CD4-positive, alpha-beta T cell treated with Interleukin-2 at 100 ng/mL for 4 hours (primary cell): ENCODE measurements at regions not wholly inside any gene's neighbourhood (a gene's known extent, or its start where the extent isn't known, plus 50 kb on each side); places are given as distances from the start of the nearest gene placed in this dataset.
"Not testable (repeated sequence)": the region's sequence is repeated elsewhere in the genome, so short reads cannot be mapped to it uniquely, and the experiment has no call there.

Experiments
- DNase-seq: peaks from one replicate; pipeline ENCODE4 v3.0.0-alpha.2; 2020; ENCODE audit warnings: low spot score

DNA sequence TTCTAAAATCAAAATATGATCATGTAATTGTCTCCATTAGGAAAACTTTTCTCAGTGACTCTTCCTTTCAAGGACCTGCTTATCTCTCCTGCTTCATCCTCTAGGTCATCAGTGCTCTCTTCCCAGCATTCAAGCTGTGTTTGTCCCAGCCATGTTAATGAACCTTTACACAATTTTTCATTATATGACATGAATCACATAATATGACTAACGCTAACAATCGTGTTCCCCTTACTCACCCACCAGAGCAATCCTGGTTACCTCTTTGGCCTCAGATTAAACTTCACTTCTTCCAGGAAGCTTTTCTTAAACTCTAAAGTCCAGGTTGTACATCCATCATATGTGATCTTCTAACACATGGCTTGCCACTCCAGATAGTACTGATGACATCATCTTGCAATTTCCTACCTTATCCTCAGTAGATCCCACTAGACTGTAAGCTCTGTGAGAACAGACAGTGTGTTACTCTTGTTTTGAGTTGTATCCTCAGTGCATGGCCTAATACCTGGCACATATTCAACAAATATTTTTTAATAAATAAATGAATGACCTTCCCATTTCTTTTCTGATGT lies 882.9 kb upstream of the ZEB2 start:
- DNase-seq, result no peak

DNA sequence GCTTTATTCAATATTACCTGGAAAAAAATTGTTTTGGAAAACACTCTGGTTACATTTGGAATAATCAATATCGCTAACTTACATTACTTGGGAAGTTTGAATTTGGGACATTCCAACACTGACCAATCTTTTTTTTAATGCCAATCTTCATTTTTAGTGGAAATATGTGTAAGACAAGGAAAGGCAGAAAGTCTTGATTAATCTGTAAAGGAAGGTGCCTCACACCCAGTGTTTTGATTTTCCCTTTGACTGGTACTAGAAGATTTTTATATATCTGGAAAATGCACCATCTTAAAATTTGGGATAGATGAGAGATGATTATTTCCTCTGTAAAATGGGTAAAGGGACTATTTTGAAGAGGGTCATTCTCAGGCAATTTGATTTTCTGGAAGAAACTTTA lies 879.2 kb upstream of the ZEB2 start:
- DNase-seq, result no peak

DNA sequence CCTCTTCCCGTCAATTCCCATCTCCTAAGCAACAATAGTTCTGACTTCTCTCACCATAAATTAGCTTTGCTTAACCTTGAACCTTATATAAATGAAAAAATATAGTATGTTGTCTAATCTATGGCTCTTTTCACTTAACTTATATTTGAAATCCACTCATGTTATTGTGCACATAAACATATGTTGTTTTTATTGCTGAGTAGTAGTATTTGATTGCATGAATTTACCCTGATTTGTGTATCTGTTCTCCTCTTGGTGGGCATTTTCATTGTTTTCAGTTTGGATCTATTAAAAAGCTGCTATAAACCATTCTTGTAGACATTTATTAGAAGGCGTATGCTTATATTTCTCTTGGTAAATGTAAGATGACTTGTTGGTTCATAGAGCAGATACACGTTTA lies 874.3 kb upstream of the ZEB2 start:
- DNase-seq, result no peak

DNA sequence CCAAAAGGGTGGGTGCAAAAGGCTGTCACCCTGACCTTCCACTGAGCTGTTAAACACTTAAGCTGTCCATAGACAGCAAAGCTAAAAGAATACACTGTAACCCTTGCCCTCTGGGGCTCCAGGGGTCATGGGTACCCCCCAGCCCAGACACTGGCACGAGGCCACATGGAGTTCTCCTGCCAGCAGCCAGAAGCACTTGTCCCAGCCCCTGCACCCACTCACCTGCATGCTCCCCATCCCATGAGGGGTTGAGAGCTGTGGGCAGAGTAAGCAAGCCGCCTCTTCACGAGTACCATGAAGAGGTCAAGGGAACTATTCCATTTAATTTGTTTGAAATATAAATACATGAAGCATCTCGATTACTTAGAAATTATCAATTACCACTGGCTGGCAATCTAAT lies 867.1 kb upstream of the ZEB2 start:
- DNase-seq, result no peak

DNA sequence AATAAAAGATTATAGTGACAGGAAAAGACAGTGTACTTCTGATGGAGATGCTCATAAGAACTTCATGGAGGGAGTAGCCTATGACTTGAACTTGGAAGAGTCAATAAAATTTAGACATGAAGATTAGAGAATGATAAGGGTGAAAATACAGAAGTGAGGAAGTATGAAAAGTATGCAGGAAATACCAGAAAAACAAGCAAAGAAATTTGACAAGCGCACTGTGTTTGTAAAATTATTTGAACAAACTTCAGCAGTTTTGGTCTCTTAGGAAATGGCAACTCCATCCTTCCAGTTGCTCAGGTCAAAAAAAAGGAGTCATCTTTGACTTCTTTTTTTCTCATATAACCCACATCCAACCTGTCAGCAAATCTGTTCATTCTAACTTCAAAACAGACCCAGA lies 864.0 kb upstream of the ZEB2 start:
- DNase-seq, result no peak

DNA sequence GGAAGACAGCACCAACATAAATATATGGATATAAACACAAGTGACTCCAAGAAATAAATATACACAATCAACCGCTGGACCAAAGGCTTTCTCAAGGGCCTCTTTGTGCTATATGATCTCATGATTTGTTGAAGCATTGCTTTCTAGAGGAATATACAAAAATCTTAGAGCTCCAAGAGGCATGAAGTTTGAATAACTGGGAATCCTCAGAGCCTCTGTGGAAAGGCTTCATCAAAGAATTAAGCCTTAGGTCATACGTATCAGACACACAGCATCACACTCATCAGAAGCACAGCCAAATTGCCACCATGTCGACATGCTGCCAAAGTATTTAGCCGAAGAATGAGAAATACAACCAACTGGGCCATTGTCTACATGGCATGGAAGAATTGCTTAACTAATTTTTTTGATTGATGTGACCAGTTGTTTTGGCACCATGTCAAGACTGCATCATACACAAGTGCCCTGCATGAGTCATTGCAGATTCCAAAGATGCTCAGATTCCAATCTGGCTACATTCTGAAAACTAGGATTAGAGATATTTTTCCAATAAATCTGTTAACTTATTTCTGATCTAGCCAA lies 860.6 kb upstream of the ZEB2 start:
- no peak for DNase-seq

DNA sequence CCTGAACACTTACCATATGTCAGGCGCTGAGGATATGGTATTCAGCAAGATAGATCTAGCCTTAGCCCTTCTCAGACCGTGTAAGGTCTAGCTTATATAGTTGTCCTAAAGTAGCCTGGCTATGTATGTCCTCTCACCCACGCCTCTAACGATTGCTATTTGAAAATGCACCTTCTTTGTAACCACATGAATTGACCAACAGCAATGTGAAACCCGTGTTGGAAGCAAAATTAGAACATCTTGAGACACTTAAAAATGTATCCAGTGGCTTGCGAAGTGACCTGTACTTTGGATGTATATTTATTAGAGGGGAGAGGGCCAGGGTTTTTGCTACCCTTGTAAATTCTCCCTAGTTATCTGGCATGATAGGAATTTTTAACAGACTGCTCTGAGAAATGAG lies 860.0 kb upstream of the ZEB2 start:
- no peak for DNase-seq

DNA sequence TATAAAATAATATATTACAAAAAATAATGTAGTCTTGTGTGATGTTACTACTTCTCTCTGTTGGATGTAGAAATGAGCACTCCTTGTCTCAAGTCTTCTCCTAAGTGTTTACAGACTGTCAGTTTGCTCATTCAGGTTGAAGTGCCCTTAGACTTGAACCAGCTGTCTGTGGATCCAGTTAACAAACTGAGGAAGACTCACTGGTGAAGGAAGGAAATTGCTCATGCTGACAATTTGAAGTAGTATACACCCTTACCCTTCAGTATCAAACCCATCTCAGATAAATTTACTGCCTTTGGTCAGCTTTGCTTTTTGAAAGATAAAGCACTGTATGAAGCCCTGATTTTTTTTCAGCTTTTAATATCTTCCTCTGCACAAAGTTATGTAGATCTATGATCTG lies 854.2 kb upstream of the ZEB2 start:
- no peak for DNase-seq

DNA sequence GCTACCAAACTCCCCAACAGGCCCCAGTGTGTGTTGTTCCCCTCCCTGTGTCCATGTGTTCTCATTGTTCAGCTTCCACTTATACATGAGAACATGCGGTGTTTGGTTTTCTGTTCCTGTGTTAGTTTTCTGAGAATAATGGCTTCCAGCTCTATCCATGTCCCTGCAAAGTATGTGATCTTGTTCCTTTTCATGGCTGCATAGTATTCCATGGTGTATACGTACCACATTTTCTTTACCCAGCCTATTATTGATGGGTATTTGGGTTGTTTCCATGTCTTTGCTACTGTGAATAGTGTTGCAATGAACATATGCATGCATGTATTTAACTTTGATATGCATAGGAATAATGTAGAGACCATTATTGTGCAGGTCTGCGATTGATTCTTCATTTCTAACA lies 847.4 kb upstream of the ZEB2 start:
- not testable (repeated sequence) for DNase-seq

DNA sequence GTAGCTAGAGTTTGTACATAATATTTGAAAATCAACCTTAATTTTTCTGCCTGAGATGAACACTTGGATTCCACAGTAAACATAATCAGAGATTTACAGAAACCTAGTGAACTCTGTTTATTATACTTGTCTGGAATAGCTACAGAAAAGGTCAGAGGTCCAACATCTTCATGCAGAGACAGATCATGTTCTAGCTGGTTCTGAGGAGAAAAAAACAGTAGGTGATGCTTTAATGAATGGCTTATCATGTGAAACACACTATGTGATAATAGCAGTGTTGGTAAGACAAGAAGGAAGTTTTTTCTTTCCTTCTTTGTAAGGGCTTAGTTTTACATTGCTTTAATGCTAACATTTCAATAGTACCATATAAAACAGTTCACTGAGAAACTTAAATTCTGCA lies 846.4 kb upstream of the ZEB2 start:
- DNase-seq, result no peak

DNA sequence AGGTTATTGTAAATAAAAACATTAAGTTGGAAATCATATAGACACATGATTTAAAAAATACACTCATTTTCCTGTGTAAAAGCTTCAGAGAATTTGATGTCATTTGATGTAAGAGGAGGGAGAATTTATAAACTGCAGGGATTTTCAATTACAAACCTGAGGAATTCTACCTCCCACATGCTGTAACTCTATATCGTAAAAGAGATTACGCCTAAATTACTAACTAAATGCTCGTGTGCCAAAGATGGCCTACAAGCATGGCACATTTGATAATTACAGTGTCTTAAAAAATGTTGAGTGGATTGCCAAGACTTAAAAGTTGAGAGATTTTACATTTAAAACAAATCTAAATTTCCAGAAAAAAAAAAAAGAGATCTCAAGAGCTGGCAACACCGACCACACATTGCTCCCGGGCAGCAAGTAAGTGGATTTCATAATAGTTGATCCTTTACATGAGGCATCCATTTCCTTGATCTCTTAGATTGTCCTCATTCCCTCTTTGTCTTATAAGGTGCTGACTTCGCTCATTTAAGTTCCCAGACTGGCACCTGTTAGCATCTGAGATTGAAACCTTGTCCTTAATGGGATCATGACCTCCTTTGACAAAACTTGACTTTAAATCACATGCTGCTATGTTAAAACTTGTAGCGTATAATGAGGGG lies 840.3 kb upstream of the ZEB2 start:
- no peak for DNase-seq

DNA sequence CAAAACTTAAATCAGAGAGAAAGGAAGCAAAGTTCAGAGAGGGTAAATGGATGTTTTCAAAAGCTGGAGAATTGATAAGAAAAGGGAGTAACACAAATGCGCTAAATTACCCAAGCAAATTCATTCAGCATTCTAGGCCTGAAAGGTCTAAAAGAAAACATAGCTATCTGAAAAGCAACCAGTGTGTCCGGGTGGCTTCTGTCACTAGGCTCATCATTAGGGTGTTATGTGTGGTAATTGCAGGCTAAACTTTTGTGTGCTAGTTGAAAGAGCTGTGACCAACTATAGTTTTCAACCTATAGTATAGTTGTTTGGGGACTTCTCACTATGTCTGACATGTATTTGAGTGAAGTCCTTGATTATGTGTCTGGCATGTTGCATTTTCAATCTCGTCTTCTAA lies 839.6 kb upstream of the ZEB2 start:
- DNase-seq, result no peak

DNA sequence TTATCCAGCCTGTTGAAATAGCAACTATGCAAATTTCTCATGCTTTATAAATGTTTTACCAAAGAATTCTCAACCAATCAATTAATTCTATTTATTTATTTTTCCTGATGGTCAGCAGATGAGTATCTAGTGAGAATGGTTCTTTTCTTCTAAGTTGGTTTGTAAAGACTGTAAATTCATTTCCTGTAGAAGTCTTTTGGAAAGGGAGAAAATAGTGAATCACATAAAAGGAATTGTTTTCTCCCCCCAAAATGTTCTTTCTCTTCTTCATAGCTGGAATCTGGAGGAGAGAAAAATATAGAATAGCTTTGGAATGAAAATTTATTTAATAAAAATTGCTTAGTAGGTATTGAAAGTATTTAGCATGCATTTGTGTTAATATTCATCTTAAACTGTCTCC lies 836.1 kb upstream of the ZEB2 start:
- no peak for DNase-seq

DNA sequence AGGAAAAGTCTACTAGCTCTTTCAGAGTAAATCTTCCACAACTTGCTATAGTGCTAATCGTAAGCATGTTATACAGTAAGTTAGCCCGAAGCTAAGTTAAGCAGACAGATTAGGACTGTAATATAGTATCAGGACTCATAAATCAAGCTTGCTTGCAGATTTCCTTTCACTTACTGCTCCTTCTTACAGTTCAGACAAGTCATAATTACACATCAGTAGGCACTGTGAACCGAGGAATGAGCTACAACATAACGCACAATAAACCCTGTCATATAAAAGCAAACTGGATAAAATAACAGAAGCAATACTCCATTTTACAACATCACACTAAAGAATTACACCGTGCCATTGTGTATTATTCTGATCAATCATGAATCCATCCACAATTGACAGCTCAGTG lies 832.6 kb upstream of the ZEB2 start:
- no peak for DNase-seq

DNA sequence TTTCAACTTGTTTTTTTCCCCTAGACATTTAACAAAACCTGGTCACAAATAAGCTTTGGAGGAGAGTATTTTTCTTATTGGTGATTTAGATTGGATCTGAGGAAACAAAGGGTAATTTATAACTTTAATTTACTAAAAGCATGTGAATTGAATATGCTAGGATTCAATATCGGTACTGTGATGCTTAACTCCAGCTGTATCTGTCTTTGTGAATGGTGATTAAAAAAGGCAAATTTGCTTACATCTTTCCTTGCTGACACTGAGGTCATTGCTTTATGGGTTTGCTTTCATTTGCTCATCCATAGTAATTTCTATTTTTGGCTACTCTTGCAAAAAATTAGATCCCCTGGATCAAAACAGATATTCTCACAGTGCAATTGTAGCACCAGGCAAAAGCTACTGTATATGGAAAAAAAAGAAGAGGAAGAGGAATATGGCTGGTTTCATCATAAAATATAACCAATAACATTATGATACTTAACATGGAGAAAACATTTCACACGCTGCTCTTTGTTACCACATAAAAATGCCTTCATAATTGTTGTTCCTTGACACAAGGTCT lies 832.0 kb upstream of the ZEB2 start:
- no peak for DNase-seq

DNA sequence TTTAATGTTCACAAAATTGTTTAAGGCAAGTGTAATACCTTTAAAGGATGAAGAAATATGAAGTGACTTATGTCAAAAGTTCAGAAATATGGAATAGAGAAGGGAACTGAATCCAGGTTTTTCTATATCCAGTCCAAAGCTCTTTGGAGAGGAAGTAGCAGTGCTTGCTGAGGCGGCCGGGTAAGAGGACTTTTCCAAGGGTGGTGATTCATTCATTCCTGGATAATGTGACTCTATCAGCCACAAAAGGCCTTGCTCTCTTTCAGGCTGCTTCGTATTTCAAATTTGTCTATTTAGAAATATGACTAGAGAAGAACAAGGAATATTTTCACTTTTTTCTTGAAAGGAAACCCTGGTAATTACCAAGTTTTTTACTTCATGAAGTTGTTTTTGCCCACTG lies 830.1 kb upstream of the ZEB2 start:
- no peak for DNase-seq

DNA sequence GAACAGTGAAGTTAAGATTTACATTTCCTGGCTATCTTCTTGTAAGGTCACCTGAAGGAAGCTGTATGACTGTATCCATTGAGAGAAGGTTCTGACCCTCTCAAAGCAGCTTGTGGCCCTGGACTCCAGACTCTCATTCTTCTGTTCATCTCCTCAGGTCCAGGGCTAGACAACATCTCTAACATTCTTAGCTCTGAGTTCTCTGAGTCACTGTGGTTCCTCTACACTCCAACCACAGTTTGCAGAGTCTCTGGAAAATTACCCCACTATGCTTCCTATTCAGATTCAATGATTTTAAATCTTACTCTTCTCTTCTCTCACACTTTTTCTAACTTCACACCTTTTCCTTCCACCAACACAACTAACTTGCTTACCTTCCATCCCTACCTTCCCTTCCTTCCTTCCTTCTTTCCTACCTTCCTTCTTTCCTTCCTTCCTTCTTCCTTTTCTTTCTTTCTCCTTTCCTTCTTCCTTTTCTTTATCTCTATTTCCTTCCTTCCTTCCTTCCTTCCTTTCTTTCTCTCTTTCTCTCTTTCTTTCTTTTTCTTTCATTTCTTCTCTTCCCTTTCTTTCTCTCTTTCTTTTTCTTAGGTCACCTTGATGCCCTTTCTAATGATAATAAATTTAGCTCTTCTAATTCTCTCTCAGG lies 824.3 kb upstream of the ZEB2 start:
- no peak for DNase-seq

DNA sequence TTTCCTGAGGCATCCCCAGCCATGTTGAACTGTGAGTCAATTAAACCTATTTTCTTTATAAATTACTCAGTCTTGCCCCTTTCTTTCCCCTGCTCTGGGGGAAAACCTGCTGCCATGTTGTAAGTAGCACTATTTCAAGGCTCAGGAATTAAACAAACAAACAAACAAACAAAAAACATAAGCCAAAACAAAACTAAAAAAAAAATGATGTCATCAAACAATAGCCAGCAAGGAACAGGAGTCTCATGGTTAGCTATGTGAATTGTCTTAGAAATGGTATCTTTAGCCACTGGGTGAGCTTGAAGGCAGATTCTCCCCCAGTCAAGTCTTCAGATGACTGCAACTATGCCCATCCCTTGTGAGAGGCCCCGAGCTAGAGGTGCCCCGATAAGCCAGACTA lies 823.4 kb upstream of the ZEB2 start:
- no peak for DNase-seq

DNA sequence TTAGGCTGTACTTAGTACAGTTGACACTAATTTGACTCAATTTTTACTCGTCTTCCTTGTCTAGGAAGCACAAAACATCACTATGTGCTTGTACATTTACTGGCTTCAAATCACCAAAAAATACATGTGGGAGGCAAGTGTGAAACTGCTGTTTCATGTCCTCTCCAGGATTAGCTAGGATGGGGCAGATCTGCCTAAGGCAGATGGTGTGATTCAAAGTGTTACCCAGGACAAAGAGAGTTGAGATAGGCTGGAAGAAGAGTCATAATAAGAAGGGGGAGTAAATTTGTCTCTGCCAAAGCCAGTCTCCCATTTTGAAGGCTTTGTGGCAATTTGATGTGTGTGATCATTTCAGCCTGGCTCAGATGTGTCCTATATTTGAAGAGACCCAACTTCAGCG lies 821.6 kb upstream of the ZEB2 start:
- no peak for DNase-seq

DNA sequence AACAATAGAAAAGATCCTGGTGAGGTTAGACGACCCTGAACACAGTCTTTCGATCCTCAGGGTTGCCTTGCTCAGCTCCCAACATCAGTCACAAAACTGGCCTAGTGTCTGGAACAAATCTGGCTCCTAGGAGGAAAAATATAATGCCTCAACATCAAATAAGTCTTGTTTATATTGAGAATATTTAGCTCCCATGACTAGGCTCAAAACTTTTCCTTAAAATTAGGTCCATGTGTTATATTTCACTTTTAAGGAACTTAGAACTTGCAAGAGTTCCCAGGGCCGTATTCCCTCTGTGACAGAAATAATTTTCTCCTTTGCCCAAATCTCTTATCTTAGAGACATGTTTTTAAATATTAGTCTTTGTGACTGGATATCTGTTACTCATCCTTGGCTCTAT lies 819.7 kb upstream of the ZEB2 start:
- no peak for DNase-seq

DNA sequence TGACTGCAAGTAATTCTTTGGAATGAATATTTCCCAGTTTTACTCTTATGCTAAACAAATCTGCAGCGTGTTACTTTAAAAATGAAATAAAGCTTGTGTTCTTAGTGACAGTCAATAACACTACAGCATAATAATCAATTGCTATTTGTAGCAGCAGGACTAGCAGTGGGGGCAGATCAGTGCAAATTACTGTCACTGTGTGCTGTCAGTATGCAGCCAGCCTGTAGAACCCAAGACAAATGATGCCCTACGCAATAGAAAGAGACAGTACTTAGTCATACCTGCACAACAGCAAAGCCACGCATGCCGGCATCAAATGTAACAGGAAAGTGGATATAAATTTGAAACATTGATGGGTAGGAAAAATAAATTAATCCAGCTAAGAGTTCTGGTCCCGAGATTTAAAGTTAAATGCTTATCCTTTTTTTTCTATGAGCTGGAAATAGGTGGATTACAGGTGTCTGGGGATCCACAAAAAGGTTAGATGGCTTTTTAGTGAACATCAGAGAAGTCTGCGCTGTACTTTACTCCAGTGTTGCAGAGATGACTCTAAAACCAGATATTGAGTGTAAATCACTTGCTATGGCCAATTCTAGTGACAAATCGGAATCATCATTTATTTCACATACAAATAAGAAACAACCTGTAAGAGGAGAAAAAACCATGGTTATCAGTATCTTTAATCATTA lies 812.4 kb upstream of the ZEB2 start:
- no peak for DNase-seq

DNA sequence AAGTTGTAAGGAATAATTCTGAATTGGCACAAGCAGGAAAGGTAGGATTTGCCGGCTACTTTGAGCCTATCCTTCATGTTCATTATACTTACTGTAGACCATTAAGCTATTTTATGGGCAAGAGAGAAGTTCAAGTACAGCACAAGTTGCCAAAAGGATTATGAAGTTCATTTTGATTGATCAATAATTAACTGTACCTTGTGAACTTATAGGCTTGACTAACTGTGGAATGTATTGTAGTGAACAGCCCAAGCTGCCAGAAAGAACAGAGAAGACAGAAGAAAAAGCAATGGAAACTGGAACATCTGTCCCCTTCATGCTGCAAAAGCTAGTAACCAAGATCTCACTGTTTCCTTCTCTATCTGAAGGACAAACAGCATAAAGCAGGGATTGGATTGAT lies 810.1 kb upstream of the ZEB2 start:
- DNase-seq, result no peak

DNA sequence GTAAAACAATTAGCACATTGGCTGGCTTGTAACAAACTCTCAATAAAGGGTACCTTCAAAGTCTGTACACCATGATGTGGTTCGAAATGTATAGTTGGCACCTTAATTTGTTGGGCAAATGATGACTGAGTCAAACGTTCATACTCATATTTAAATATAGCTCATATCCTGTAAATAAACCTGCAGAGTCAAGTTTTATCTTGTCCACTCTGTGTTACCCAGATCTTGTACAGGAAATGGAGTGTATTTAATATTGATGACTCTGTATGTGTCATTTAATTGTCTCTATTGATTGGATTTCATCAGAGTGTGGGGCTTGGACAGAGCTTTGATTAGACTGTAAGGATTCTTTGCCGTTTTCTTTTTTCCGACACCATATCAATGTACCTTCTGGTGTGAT lies 805.6 kb upstream of the ZEB2 start:
- no peak for DNase-seq
